GM12873 (cell line): ENCODE measurements at regions not wholly inside any gene's neighbourhood (a gene's known extent, or its start where the extent isn't known, plus 50 kb on each side); places are given as distances from the start of the nearest gene placed in this dataset.

Experiments
- TF ChIP-seq, protein P1 (sequence below): IDR thresholded peaks from 2 replicates; pipeline ENCODE4 v1.5.1; 2012; ENCODE audit warnings: low read depth, mild to moderate bottlenecking, moderate library complexity, low read length, control low read depth; ENCODE audit not compliant: insufficient read depth; ENCODE audit errors: missing control alignments

DNA sequence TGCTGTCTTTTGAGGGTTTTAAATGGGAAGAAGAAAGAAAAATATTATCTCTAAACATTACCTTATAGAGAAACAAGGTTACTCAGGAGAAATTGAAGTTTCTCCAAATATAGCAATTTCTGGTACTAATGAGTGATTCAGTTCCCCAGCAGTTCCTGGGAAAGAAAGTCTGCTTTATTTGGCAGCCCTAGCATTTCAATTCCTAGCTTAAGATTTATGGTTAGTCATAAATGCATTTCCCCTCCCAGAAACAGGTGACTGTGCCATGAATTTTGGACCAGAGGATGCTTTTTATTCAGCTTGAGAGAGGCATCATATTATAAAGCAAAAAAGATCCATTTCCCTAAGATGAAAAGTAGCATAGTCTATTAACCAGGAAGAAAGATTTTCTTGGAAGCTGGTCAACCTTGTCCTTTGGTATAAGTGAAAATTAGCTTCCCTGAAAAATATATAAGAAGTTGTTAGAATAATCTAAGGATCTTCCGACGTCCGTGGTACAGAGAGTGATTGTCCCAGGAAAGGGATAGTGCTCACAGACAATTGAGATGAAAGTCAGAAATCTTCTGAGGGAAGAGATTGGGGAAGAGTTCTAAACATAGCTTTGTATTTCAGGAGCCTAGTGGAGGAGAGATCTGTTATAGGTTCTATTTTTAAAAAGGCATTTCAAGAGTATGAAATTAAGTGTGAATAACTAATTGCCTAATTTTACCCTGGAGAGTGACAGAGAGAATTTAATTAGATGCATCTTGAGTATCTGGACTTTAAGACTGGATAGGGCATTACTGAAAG, 164.9 kb downstream of the ESM1 start:
- TF ChIP-seq, protein P1, sequence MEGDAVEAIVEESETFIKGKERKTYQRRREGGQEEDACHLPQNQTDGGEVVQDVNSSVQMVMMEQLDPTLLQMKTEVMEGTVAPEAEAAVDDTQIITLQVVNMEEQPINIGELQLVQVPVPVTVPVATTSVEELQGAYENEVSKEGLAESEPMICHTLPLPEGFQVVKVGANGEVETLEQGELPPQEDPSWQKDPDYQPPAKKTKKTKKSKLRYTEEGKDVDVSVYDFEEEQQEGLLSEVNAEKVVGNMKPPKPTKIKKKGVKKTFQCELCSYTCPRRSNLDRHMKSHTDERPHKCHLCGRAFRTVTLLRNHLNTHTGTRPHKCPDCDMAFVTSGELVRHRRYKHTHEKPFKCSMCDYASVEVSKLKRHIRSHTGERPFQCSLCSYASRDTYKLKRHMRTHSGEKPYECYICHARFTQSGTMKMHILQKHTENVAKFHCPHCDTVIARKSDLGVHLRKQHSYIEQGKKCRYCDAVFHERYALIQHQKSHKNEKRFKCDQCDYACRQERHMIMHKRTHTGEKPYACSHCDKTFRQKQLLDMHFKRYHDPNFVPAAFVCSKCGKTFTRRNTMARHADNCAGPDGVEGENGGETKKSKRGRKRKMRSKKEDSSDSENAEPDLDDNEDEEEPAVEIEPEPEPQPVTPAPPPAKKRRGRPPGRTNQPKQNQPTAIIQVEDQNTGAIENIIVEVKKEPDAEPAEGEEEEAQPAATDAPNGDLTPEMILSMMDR, result no peak

DNA sequence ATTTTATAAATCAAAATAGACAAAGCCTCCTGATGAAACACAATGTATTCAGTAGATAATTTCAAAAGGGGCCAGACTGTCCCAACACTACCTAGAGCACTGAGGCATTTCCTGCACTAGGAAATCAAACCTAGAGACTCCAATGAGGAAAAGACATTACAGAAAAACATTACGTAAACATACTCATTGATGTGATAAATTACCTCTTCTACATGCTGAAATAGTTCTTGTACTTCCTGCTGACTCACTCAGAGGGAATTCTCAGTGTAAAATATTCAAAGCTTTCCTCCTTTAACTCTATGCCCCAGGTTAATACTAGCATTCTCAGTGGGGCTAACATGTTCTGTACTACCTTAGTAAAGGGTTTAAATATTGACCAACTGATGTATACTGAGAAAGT, 178.0 kb downstream of the ESM1 start:
- TF ChIP-seq, protein P1, result no peak

DNA sequence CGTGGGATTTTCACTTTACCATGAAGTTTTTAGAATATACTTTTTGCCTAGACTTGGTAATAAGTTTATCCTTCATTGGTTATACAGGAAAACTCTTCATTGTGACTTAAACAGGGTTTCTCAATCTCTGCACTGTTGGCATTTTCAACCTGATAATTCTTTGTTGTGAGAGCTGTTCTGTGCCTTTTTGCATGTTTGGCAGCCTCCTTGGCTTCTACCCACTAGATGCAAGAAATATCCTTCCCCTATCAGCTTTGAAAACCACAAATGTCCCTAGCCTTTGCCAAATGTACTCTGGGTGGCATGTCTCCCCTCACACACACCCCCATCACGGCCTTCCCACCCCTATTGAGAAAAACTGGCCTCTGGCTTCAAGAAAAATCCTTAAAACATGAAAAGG, 180.9 kb downstream of the ESM1 start:
- TF ChIP-seq, protein P1, result no peak

DNA sequence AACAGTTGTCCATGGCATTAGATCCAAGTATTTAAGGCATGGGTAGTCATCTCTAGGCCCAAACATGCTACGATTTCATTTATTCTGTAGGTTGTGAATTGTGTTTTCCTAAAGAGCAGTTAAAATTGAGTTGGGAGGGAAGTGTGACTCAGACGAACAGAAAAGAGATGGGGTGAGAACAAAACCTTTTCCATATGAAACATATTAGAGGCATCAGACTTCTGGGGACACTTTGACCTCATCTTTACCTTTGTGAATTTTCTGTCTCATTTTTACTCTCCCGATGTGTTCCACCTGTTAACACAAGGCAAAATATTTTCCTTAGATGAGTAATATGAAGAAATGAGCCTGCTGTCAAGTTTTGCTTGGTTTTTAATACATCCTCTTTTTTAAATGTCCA, 181.3 kb downstream of the ESM1 start:
- TF ChIP-seq, protein P1, result no peak

DNA sequence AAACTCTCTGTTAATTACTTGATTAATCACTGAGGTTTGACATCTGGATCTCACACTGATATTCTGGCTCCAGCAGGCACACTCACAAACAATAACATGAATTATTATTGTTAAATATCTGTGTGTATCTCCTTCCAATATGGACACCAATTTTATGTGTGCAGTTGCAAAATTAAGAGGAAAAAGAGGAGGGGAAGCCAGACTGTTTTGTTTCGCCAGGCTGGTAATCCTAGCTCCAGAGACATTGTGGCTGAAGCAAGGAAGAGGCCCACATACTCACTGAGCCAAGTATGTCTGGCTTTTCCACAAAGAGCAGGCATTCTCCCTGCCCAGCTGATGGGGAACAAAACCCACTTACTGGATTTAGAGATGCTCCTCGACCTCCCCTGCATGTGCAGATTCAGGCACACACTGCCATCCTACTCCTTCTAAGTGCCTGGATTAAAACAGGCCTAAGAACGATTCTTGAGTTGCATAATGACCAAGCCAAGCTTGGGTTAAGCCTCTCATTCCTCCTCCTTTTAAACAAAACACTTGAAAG, 181.9 kb downstream of the ESM1 start:
- TF ChIP-seq, protein P1, result no peak

DNA sequence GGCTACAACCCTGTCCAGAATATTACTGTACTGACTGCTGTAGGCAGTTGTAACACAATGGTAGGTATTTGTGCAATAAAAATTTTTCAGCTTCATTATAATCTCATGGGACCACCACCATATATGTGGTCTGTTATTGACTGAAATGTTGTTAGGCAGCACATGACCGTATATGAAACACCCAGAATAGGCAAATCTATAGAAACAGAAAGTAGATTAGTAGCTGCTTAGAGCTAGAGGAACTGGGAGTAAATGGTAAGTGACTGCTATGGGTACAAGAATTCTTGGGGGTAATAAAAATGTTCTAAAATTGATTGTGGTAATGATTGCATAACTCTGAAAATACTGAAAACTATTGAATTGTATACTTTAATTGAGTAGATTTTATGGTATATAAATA, 185.7 kb downstream of the ESM1 start:
- TF ChIP-seq, protein P1, result no peak

DNA sequence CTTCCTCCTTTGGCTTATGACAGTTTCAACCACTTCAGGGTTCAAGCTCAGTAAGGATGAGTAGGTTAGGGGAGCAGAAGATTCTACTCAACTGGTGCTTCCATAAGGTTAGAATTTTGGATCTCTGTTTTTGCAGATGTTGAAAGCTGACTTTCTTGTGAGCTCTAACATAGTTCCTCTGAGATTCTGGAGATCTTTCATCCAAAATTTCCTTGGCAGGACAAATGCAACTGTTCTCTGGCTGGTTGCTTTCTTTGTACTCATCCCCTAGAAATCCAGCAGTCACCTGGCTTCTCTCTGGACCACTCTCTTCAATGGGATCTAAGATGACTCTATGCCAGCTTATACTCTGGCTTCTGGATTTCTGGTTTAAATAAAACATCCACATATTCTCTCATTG, 189.6 kb downstream of the ESM1 start:
- TF ChIP-seq, protein P1, result no peak
